Fibroblast of pulmonary artery (primary cell): ENCODE measurements at regions not wholly inside any gene's neighbourhood (a gene's known extent, or its start where the extent isn't known, plus 50 kb on each side); places are given as distances from the start of the nearest gene placed in this dataset.
A peak's percentile ranks its signal among the peaks of the same experiment; 100 is the strongest.
"Not testable (repeated sequence)": the region's sequence is repeated elsewhere in the genome, so short reads cannot be mapped to it uniquely, and the experiment has no call there.

Source experiments
- DNase-seq: peaks from one replicate; pipeline ENCODE4 v3.0.0-alpha.2; 2010; ENCODE audit warnings: low read depth
- H3K4me3 ChIP-seq: replicated peaks from 2 replicates; pipeline ENCODE4 v1.5.1; 2011; ENCODE audit warnings: low read depth, mild to moderate bottlenecking, control low read depth, low read length, moderate library complexity
- CTCF ChIP-seq: IDR thresholded peaks from 2 replicates; pipeline ENCODE4 v1.5.1; 2011; ENCODE audit warnings: mild to moderate bottlenecking, control low read depth, low read length, inconsistent platforms; ENCODE audit errors: missing control alignments

- H3K4me3 ChIP-seq = no peak overlapping the region
- TF ChIP-seq CTCF = no peak
- DNase-seq = no peak
These were observed 133.2 kb upstream of the CENPW start for GRCh38 chr6:126206504-126207246.

- peak; percentile 6 for DNase-seq
- TF ChIP-seq CTCF = no peak
- no peak overlapping the region for H3K4me3 ChIP-seq
These were observed 129.4 kb upstream of the CENPW start for GRCh38 chr6:126210398-126211075.

- H3K4me3 ChIP-seq = no peak overlapping the region
- no peak for DNase-seq
- TF ChIP-seq CTCF = no peak
These were observed 122.4 kb upstream of the CENPW start for GRCh38 chr6:126217497-126217896.

GRCh38 chr6:126220901-126221300, 119.0 kb upstream of the CENPW start:
- H3K4me3 ChIP-seq, DNase-seq: not testable (repeated sequence)

GRCh38 chr6:126227833-126228702, 111.8 kb upstream of the CENPW start:
- no peak for TF ChIP-seq CTCF
- H3K4me3 ChIP-seq = no peak overlapping the region
- DNase-seq = no peak

- DNase-seq = peak; percentile 28
- H3K4me3 ChIP-seq = no peak overlapping the region
- TF ChIP-seq CTCF = no peak
These were observed 107.2 kb upstream of the CENPW start for GRCh38 chr6:126232671-126233070.

GRCh38 chr6:126233192-126233591, 106.7 kb upstream of the CENPW start:
- DNase-seq = no peak
- no peak for TF ChIP-seq CTCF
- no peak overlapping the region for H3K4me3 ChIP-seq
